GM18507 (cell line): ENCODE measurements at regions not wholly inside any gene's neighbourhood (a gene's known extent, or its start where the extent isn't known, plus 50 kb on each side); places are given as distances from the start of the nearest gene placed in this dataset.

Experiments used
- DNase-seq: peaks from one replicate; pipeline ENCODE4 v3.0.0; 2011; ENCODE audit warnings: low read depth; ENCODE audit not compliant: insufficient read length; ENCODE audit errors: extremely low spot score
- FAIRE-seq: peaks from 2 replicates; lab custom pipeline; 2011; peaks lifted over from hg19 to GRCh38; lab: Jason Lieb, UNC

GRCh38 chr11:130760515-130761125 is 155.7 kb downstream of the SNX19 start:
- DNase-seq, result no peak
- no peak for FAIRE-seq

- FAIRE-seq, result no peak
- no peak for DNase-seq
Measured at GRCh38 chr11:130761560-130762220, 154.6 kb downstream of the SNX19 start.

GRCh38 chr11:130762638-130763037 is 153.6 kb downstream of the SNX19 start:
- FAIRE-seq (no peak), DNase-seq (no peak)

DNA sequence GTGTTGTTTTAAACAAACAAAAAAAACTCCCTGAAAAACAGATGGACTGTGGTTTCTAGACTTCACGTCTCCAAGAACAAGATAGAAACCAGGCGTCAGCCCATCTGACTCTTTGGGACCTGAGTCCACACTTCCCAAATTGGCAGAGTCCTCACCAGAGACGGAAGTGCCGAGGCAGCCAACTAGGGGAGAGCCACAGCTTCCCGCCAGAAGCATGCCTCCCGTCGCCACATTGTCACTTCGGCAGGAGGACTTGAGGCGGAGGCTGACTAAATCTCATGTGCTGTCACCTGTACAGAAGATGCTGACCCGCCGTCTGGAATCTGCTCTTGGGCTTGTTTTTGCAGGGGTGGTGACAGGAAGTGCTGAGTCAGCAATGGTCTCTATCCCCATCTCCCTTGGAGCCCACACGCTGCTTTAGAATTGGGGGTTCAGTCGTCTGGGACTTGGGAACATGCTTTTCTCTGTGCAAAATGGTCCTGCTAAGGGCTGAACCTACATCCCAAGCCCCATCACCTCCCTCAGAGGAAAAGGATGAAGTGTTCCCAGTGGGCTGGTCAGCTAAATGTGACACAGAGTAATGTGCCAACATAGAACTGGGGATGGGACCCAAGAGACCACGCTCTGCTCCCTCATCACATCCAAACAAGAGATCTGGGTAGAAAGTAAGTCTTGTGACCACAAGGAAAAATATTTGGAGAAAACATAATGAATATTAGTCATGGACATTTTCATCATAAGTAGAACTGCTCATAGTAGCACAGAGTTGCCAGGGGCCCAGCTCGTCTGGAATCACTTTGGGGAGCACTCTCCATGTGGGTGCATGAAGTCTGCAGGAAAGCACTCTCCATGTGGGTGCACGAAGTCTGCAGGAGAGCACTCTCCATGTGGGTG is 152.9 kb downstream of the SNX19 start:
- DNase-seq, result no peak
- no peak for FAIRE-seq

DNA sequence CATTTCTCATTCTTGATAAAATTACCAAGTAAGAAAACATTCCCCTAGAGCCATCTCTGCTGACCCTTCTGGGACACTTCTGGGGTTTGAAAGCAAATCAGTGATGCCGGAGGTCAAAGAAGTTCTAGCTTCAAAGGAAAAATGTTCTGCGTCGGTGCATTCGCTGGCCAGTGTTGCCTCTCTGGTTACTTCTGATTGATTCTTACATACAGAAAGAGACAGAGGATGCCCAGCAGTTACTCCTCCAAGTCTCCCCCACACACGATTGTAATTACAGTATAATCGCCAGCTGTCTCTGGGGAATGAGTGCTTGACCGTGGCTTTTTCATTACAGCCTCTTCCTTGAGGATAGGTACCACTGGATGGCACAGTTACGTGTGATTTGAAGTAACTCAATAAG is 150.9 kb downstream of the SNX19 start:
- FAIRE-seq, result no peak

GRCh38 chr11:130765951-130766649 is 150.2 kb downstream of the SNX19 start:
- peak; percentile 79 for FAIRE-seq
- DNase-seq, result no peak

More for the DNA sequence above, 150.9 kb downstream of the SNX19 start:
- DNase-seq, result no peak

DNA sequence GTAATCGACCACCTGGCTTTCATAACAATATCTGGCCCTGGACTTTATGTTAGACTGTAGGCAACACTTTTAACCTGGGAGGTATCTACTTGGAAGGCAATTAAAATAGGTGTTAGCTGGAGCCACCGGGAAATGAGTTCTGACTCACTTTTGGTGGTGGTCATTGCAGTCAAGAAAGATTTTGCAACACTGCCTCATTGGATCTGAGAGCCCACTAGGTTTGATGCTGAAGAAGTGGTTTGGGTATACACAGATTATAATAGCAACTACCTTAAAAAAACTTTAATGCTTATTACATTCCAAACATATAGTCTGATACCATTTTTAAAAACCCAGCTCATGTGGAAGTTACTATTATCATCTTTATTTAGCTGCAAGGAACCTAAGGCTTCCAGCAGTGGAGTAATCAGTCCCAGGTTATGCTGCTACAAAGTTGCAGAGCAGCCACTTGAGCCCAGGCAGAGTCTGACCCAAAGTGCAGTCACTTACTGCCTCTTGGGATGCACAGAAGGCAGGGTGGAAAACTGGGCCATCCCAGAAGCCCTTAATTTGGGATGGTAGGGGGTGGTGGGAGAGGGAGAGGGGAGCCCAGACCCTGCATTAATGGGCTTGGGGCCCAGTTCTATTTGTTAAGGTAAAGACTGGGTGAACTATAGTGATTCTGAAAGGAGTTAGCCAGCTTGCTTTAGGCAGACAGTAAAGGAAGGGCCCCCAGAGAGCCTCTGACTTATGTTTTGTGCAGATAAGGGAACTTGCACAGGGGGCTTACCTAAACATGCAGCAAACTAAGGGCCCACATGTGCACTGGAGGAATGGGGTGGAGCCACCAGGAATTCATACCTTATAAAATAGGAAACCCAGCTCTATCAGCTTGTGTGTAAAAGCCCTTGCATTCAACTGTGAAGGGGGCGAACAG is 149.4 kb downstream of the SNX19 start:
- no peak for DNase-seq
- no peak for FAIRE-seq

DNA sequence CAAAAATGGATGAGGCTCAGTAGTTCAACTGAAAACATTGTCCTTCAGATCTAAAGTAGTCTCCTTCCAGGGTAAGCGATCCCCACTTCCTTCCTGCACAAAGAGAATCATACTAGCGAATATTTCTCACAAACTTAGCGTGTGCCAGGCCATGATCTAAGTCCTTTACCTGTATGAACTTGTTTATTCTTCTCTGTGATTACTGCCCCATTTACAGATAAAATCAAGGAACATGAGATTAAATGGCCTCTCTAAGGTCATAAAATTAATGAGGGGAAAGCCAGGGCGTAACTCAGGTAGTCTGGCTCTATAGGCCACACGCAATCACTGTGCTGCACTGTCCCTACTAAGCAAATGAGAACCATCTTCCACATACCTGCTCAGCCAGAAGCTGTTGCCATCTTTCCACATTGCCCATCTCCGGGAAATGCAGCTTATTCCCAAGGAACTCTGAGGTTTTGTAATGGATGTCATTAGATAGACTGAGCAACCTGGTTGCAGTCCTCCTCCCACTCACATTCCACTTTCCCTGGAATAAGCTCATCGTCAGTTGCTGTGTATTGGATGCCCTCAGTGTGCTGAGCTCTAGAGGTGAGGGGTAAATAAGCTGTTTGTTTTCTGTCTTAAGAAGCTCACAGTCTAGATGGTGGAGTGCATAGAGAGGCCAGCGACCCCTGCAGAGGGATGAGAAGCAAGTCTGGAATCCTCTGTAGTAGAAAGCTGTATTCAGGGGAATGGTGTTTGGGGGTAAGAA is 146.3 kb downstream of the SNX19 start:
- FAIRE-seq, result no peak

GRCh38 chr11:130771708-130772107 is 144.6 kb downstream of the SNX19 start:
- no peak for FAIRE-seq

More for the DNA sequence above, 146.3 kb downstream of the SNX19 start:
- no peak for DNase-seq

DNA sequence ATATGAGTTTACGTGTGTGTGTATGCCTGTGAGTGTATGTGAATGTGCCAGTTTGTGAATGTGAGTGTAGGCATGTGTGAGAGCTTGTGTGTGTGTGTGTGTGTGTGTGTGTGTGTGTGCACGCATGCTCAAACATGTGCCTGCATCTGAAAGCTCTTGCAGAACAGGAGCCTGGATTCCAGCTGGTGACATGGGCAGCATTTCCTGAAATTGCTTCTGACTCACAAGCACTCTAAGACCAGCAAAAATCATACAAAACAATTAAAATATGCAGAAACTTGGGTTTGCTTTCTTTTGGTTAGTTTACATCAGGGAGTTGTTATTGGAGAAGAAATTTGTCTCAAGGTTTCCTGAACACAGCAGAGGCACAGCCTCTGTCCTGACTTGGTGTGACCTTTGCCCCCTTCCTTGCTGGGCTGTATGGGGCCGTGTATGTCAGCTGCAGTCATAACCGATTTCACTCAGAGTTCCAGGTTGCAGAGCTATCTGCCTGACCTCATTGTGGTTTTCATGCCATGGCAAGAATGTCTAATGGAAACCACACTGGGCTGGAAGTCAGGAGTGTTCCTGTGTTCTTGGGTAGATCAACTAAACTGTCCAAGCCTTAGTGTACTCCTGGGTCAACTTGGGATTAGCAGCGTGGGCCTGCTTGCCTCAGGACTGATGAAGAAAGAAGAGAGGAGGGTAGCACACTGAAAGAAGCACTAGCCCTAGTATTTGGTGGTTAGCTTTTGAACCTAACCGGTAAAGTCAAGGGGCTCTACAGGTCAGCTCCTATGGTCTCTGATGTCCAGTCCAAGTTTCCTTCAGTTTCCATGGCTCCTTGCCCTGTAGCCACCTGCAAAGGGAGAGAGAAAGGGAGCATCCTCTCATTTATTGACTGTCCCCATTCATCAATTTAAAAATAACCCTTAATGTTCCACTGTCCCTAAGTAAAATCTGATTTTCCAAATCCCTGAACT is 143.7 kb downstream of the SNX19 start:
- no peak for DNase-seq
- no peak for FAIRE-seq

More at GRCh38 chr11:130771708-130772107, 144.6 kb downstream of the SNX19 start:
- no peak for DNase-seq

- no peak for DNase-seq
- FAIRE-seq, result no peak
Measured at GRCh38 chr11:130773244-130773820, 142.9 kb downstream of the SNX19 start.

GRCh38 chr11:130774703-130775102 is 141.6 kb downstream of the SNX19 start:
- FAIRE-seq (no peak), DNase-seq (no peak)

DNA sequence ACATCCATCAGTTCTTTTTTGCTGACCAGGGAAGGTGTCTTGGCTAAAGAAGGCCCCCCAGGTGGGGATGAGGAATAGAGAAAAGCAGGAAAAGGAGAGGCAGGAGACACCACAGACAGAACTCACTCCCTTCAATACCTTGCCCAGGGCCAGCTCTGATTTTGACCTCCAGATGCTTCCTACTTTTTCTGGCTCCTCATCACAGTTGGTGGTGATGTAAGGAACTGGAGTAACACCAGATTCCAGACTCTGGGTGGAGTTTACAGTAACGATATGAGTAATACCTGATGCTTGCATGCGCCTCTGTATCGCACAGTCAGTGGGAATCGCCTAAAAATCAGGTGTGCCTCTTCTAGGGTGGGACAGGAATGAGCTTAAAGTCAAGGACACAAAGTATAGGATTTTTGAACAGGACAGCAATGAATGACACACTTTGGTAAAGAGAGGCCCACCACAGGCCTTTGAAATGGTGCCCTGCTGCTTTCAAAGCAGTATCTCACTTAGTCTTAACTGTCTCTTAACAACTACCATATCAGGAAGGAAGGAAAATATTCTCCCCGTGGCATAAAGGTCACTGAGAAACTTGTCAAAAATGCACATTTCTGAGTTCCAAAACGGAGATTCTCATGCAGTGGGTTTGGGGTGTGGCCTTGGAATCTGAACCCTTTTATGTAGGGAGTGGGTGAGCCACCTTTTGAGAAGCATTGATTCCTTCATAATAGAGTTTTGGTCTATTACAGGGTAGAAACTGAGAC is 140.8 kb downstream of the SNX19 start:
- FAIRE-seq (no peak), DNase-seq (no peak)

- DNase-seq, result no peak
- no peak for FAIRE-seq
Measured at GRCh38 chr11:130776061-130776419, 140.2 kb downstream of the SNX19 start.

DNA sequence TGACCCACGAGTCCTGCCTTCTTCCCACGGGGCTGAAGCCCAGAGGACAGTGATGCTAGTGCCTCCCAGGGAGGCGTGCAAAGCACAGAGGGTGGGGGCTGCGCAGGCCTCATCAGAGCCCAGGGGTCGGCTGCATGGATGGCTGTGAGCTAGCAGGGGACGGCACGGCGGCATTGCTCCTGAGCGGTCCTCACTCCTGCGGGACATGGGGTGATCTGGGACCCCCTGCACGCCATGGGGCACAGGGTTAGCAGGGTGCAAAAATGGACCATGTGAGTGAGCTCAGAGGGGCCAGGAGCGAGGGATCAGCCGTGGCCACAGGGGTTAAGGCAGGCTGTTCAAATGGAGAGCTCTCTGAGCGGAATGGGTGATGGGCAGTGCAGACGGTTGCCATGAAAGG is 138.3 kb downstream of the SNX19 start:
- FAIRE-seq, result no peak
- no peak for DNase-seq

DNA sequence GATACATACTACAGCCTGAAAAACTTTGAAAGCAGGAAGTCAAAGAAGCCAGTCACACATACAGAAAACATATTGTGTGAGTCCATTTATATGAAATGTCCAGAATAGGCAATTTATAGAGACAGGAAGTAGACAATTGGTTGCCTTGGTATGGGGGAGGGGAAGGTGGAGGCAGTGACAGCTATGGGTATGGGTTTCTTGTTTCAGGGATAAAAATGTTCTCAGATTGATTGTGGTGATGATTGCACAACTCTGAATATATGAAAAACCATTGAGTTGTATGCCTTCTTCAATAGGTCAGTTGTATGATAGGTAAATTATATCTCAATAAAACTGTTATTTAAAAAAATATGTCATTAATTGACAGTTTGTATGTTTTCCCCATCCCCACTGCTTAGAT is 137.6 kb downstream of the SNX19 start:
- no peak for FAIRE-seq
- DNase-seq, result no peak
